ENCODE measurements at regions not wholly inside any gene's neighbourhood (a gene's known extent, or its start where the extent isn't known, plus 50 kb on each side); places are given as distances from the start of the nearest gene placed in this dataset.

DNA sequence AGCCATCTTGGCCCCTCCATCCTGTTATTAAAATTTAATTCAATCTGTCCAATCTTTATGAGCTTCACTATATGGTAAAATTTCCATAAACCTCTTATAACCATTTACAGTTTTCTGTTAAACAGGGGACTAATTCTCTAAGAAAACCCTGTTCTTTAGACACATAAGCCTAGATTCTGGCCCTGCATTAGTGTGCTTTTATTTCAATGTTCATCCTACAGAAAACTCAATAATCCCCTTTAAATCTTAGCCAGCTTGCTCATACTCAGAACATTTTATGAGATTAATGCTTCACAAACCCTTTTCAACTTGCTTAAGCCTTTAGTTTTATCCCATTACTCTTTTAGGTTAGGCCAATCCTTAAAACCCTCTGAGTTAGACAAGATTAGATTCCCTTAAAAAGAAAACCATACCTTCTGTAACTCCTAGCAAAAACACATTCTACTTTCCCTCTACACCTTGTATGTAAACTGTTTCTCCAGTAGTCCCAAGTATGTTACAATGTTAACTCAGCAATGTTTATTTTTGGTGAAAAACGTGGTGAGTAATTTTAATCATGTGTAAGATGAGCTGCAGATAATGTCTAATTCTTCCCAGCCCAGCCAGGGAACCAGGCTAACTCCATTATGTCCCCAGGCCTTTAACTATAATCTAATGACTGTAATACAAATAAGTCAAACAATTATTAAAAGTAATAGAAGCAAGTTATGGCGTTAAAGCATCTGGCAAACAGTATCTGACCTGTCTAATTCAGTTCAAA, 1953.4 kb upstream of the LRRTM1 start:
- TF ChIP-seq EZH2phosphoT487 (conservative IDR thresholded peaks at IDR 0.05; ENCODE audit: low read length), result no peak
- TF ChIP-seq, protein P1, sequence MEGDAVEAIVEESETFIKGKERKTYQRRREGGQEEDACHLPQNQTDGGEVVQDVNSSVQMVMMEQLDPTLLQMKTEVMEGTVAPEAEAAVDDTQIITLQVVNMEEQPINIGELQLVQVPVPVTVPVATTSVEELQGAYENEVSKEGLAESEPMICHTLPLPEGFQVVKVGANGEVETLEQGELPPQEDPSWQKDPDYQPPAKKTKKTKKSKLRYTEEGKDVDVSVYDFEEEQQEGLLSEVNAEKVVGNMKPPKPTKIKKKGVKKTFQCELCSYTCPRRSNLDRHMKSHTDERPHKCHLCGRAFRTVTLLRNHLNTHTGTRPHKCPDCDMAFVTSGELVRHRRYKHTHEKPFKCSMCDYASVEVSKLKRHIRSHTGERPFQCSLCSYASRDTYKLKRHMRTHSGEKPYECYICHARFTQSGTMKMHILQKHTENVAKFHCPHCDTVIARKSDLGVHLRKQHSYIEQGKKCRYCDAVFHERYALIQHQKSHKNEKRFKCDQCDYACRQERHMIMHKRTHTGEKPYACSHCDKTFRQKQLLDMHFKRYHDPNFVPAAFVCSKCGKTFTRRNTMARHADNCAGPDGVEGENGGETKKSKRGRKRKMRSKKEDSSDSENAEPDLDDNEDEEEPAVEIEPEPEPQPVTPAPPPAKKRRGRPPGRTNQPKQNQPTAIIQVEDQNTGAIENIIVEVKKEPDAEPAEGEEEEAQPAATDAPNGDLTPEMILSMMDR (IDR thresholded peaks at IDR 0.05; ENCODE audit: insufficient read depth, low read length, poor library complexity, severe bottlenecking), result no peak
- no peaks in the 10 kb centered on the region for H3K9me2 ChIP-seq (replicated peaks; ENCODE audit: insufficient read depth, low read length)
- H3K79me2 ChIP-seq (ENCODE audit: insufficient read depth, low read length), result no peaks in the 10 kb centered on the region
- H3K27me3 ChIP-seq (ENCODE audit: low read length), result no peaks in the 10 kb centered on the region
- H3K36me3 ChIP-seq (ENCODE audit: low read length), result no peaks in the 10 kb centered on the region
- no peak overlapping the region for H3K4me3 ChIP-seq (ENCODE audit: insufficient read depth, low read length, poor library complexity, severe bottlenecking)
- H3K9me3 ChIP-seq (ENCODE audit: insufficient read depth, low read length), result no peaks in the 10 kb centered on the region
- H4K20me1 ChIP-seq (ENCODE audit: low read depth, low read length), result no peaks in the 10 kb centered on the region
- no peak overlapping the region for H3K27ac ChIP-seq (ENCODE audit: low read depth, low read length)
- H3K4me2 ChIP-seq (ENCODE audit: low read depth, low read length, poor library complexity, severe bottlenecking), result no peak overlapping the region
- H2AFZ ChIP-seq (ENCODE audit: low read depth, low read length, severe bottlenecking), result no peak overlapping the region
- H3K9ac ChIP-seq (ENCODE audit: low read length), result no peak overlapping the region
- no peaks in the 10 kb centered on the region for H3F3A ChIP-seq (ENCODE audit: insufficient read depth)

DNA sequence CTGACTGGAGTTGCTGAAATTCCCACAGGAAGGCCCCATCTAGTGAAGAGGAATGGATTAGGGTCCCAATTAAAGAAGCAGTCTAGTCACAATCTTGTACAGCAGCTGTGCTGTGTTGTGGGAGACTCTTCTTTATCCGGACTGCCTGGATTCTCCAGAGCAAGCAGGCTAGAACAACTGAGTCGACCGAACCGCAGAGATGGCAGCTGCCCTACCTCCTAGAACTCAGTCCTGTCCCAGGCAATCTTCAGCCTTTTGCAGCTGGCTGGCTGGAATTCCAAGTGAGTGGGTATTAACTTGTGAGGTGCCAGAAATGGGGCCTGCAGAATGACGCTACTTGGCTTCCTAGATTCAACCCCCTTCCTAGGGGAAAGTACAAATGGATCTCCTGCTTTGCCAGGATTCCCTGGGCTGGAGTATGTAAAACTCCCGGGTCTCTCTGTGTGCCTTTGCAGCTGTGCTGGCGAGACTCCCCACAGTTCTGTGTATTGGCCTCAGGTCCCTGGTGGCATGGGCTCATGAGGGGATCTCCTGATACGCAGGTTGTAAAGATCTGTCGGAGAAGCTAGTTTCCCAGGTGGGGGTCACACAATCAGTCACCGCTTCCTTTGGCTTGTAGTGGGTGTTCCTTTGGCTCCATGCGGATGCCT, 1952.6 kb upstream of the LRRTM1 start:
- H3F3A ChIP-seq (ENCODE audit: insufficient read depth), result no peaks in the 10 kb centered on the region
- no peaks in the 10 kb centered on the region for H4K20me1 ChIP-seq (ENCODE audit: low read depth, low read length)
- H3K27ac ChIP-seq (ENCODE audit: low read depth, low read length), result no peak overlapping the region
- no peaks in the 10 kb centered on the region for H3K79me2 ChIP-seq (ENCODE audit: insufficient read depth, low read length)
- no peaks in the 10 kb centered on the region for H3K27me3 ChIP-seq (ENCODE audit: low read length)
- no peaks in the 10 kb centered on the region for H3K9me2 ChIP-seq (replicated peaks; ENCODE audit: insufficient read depth, low read length)
- no peak for TF ChIP-seq EZH2phosphoT487 (conservative IDR thresholded peaks at IDR 0.05; ENCODE audit: low read length)
- H3K9me3 ChIP-seq (ENCODE audit: insufficient read depth, low read length), result no peaks in the 10 kb centered on the region
- H3K9ac ChIP-seq (ENCODE audit: low read length), result no peak overlapping the region
- H3K36me3 ChIP-seq (ENCODE audit: low read length), result no peaks in the 10 kb centered on the region
- no peak overlapping the region for H3K4me3 ChIP-seq (ENCODE audit: insufficient read depth, low read length, poor library complexity, severe bottlenecking)
- no peak overlapping the region for H2AFZ ChIP-seq (ENCODE audit: low read depth, low read length, severe bottlenecking)
- no peak overlapping the region for H3K4me2 ChIP-seq (ENCODE audit: low read depth, low read length, poor library complexity, severe bottlenecking)

DNA sequence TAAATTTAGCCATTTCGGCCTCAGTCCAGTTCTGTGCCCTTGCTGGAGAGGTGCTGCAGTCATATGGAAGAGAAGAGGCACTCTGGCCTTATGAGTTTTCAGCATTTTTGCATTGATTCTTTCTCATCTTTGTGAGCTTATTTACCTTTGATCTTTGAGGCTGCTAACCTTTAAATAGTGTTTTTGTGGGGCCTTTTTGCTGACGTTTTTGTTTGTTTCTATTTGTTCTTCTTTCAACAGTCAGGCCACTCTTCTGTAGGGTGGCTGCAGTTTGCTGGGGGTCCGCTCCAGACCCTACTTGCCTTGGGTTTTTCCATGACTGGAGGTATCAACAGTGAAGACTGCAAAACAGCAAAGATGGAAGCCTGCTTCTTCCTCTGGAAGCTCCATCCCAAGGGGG, 1951.7 kb upstream of the LRRTM1 start:
- H3K9me3 ChIP-seq (ENCODE audit: insufficient read depth, low read length), result no peaks in the 10 kb centered on the region
- no peak overlapping the region for H3K4me3 ChIP-seq (ENCODE audit: insufficient read depth, low read length, poor library complexity, severe bottlenecking)
- no peak overlapping the region for H3K27ac ChIP-seq (ENCODE audit: low read depth, low read length)
- H3K9ac ChIP-seq (ENCODE audit: low read length), result no peak overlapping the region
- no peaks in the 10 kb centered on the region for H3F3A ChIP-seq (ENCODE audit: insufficient read depth)
- H3K9me2 ChIP-seq (replicated peaks; ENCODE audit: insufficient read depth, low read length), result no peaks in the 10 kb centered on the region
- TF ChIP-seq, protein P1 (IDR thresholded peaks at IDR 0.05; ENCODE audit: insufficient read depth, low read length, poor library complexity, severe bottlenecking), result no peak
- no peak for TF ChIP-seq EZH2phosphoT487 (conservative IDR thresholded peaks at IDR 0.05; ENCODE audit: low read length)
- H3K36me3 ChIP-seq (ENCODE audit: low read length), result no peaks in the 10 kb centered on the region
- H4K20me1 ChIP-seq (ENCODE audit: low read depth, low read length), result no peaks in the 10 kb centered on the region
- H3K27me3 ChIP-seq (ENCODE audit: low read length), result no peaks in the 10 kb centered on the region
- H2AFZ ChIP-seq (ENCODE audit: low read depth, low read length, severe bottlenecking), result no peak overlapping the region
- H3K79me2 ChIP-seq (ENCODE audit: insufficient read depth, low read length), result no peaks in the 10 kb centered on the region
- H3K4me2 ChIP-seq (ENCODE audit: low read depth, low read length, poor library complexity, severe bottlenecking), result no peak overlapping the region

DNA sequence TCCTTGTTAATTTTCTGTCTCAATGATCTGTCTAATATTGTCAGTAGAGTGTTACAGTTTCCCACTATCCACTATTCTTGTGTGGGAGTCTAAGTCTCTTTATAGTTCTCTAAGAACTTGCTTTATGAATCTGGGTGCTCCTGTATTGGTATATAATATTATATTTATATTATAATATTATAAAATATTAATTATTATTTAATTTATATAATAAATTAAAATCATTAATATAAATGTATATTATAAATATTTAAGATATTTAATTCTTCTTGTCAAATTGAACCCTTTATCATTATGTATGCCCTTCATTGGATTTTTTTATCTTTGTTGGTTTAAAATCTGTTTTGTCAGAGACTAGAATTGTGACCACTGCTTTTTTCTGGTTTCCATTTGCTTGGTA, 1950.2 kb upstream of the LRRTM1 start:
- no peaks in the 10 kb centered on the region for H4K20me1 ChIP-seq (ENCODE audit: low read depth, low read length)
- H3K9me3 ChIP-seq (ENCODE audit: insufficient read depth, low read length), result no peaks in the 10 kb centered on the region
- no peak overlapping the region for H2AFZ ChIP-seq (ENCODE audit: low read depth, low read length, severe bottlenecking)
- no peak overlapping the region for H3K9ac ChIP-seq (ENCODE audit: low read length)
- H3K27me3 ChIP-seq (ENCODE audit: low read length), result no peaks in the 10 kb centered on the region
- H3K4me3 ChIP-seq (ENCODE audit: insufficient read depth, low read length, poor library complexity, severe bottlenecking), result no peak overlapping the region
- no peak for TF ChIP-seq EZH2phosphoT487 (conservative IDR thresholded peaks at IDR 0.05; ENCODE audit: low read length)
- H3F3A ChIP-seq (ENCODE audit: insufficient read depth), result no peaks in the 10 kb centered on the region
- H3K4me2 ChIP-seq (ENCODE audit: low read depth, low read length, poor library complexity, severe bottlenecking), result no peak overlapping the region
- H3K36me3 ChIP-seq (ENCODE audit: low read length), result no peaks in the 10 kb centered on the region
- no peak overlapping the region for H3K27ac ChIP-seq (ENCODE audit: low read depth, low read length)
- H3K79me2 ChIP-seq (ENCODE audit: insufficient read depth, low read length), result no peaks in the 10 kb centered on the region
- no peaks in the 10 kb centered on the region for H3K9me2 ChIP-seq (replicated peaks; ENCODE audit: insufficient read depth, low read length)

Measured in SU-DHL-6 (cell line).